MM.1S (cell line): ENCODE measurements at regions not wholly inside any gene's neighbourhood (a gene's known extent, or its start where the extent isn't known, plus 50 kb on each side); places are given as distances from the start of the nearest gene placed in this dataset.
A peak's percentile ranks its signal among the peaks of the same experiment; 100 is the strongest.

Source experiments
- DNase-seq: peaks from one replicate; pipeline ENCODE4 v3.0.0-alpha.2; 2015
- H2AFZ ChIP-seq: fragments of 300-600 bp; sonication (generic); 2 replicates; pipeline ENCODE4 v1.6.0; 2016; ENCODE audit warnings: antibody characterized with exemption, low read length
- H3F3A ChIP-seq: fragments of 300-600 bp; sonication (generic); 2 replicates; pipeline ENCODE4 v1.6.1; 2016; ENCODE audit warnings: mild to moderate bottlenecking, antibody characterized with exemption, low read length, moderate library complexity, mixed read lengths; ENCODE audit not compliant: insufficient read depth
- H3K27ac ChIP-seq: fragments of 300-600 bp; sonication (generic); 2 replicates; pipeline ENCODE4 v1.5.1; 2016; ENCODE audit warnings: mild to moderate bottlenecking, low read length
- H3K27me3 ChIP-seq: fragments of 300-600 bp; sonication (generic); replicated peaks from 2 replicates; pipeline ENCODE4 v1.6.0; 2016; ENCODE audit warnings: low read length; ENCODE audit not compliant: insufficient read depth
- H3K36me3 ChIP-seq: fragments of 300-600 bp; sonication (generic); replicated peaks from 2 replicates; pipeline ENCODE4 v1.6.1; 2016; ENCODE audit warnings: mild to moderate bottlenecking, low read length, mixed read lengths; ENCODE audit not compliant: insufficient read depth
- H3K4me1 ChIP-seq: fragments of 300-600 bp; sonication (generic); 2 replicates; pipeline ENCODE4 v1.6.1; 2016; ENCODE audit warnings: low read length, mixed read lengths
- H3K4me2 ChIP-seq: fragments of 300-600 bp; sonication (generic); 2 replicates; pipeline ENCODE4 v1.6.0; 2016; ENCODE audit warnings: low read depth, low read length
- H3K4me3 ChIP-seq: fragments of 300-600 bp; sonication (generic); 2 replicates; pipeline ENCODE4 v1.5.1; 2016; ENCODE audit warnings: low read length, mixed read lengths
- H3K79me2 ChIP-seq: fragments of 300-600 bp; sonication (generic); 2 replicates; pipeline ENCODE4 v1.6.1; 2016; ENCODE audit warnings: mixed run types, low read length, mixed read lengths
- H3K9ac ChIP-seq: fragments of 300-600 bp; sonication (generic); 2 replicates; pipeline ENCODE4 v1.6.1; 2016; ENCODE audit warnings: low read length, mixed read lengths
- H3K9me2 ChIP-seq: fragments of 300-600 bp; sonication (generic); replicated peaks from 2 replicates; pipeline ENCODE4 v1.6.1; 2016; ENCODE audit warnings: mild to moderate bottlenecking, low read length, mixed read lengths; ENCODE audit not compliant: insufficient read depth
- H3K9me3 ChIP-seq: fragments of 300-600 bp; sonication (generic); replicated peaks from 2 replicates; pipeline ENCODE4 v1.6.1; 2016; ENCODE audit warnings: mild to moderate bottlenecking, low read length, mixed read lengths; ENCODE audit not compliant: insufficient read depth
- H4K20me1 ChIP-seq: fragments of 300-600 bp; sonication (generic); 2 replicates; pipeline ENCODE4 v1.6.1; 2016; ENCODE audit warnings: mild to moderate bottlenecking, low read length, moderate library complexity, mixed read lengths; ENCODE audit not compliant: insufficient read depth
- EZH2 ChIP-seq: fragments of 300-600 bp; sonication (generic); optimal IDR thresholded peaks from 2 replicates; pipeline ENCODE3; 2017; ENCODE audit warnings: low read depth, mild to moderate bottlenecking, antibody characterized with exemption, low read length, mixed read lengths
- EZH2phosphoT487 ChIP-seq: fragments of 300-600 bp; sonication (generic); IDR thresholded peaks from 2 replicates; pipeline ENCODE4 v1.6.1; 2018; ENCODE audit warnings: antibody characterized with exemption, low read length
- TF ChIP-seq, protein P1 (sequence below): fragments of 300-600 bp; sonication (generic); IDR thresholded peaks from 2 replicates; pipeline ENCODE4 v1.5.1; 2016; ENCODE audit warnings: antibody characterized with exemption, low read length, mixed read lengths

DNA sequence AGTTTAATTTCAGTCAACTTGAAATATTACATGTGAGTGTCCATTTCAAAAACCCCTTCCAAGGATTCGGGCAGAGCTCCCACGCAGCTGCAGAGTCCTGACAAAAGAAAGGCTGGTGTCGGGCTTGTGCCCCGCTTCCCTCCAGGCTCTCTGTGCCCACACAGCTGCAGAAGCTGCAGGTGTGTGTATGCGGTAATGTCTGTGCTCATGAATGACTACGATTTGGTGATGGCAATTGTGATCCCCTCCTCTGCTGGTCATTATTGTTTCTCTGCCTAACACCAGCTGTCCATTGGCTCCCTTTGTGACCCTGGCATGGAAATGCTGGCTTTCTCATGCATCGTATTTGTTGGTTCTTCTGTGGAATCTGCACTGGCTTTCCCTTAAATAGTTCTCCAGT, 224.8 kb downstream of the NUP35 start:
- Histone ChIP-seq H3K4me3 (peak overlapping the region; percentile 28), H3K36me3 (no peaks in the 10 kb centered on the region), H2AFZ (peak overlapping the region; percentile 5; the same call in 1 of the 2 replicates), H3K9me2 (no peaks in the 10 kb centered on the region), H3K79me2 (no peaks in the 10 kb centered on the region), H3K9me3 (no peaks in the 10 kb centered on the region), H3F3A (peaks cover 3% of the 10 kb centered on the region; the same call in 1 of the 2 replicates), H3K27ac (peak overlapping the region; percentile 39; the same call in 1 of the 2 replicates), H3K4me1 (peaks cover 16% of the 10 kb centered on the region), H3K9ac (no peak overlapping the region; the same call in 1 of the 2 replicates), H3K4me2 (peak overlapping the region; percentile 55), H4K20me1 (no peaks in the 10 kb centered on the region), H3K27me3 (no peaks in the 10 kb centered on the region)
- TF ChIP-seq EZH2 (no peak), EZH2phosphoT487 (no peak)
- TF ChIP-seq, protein P1, sequence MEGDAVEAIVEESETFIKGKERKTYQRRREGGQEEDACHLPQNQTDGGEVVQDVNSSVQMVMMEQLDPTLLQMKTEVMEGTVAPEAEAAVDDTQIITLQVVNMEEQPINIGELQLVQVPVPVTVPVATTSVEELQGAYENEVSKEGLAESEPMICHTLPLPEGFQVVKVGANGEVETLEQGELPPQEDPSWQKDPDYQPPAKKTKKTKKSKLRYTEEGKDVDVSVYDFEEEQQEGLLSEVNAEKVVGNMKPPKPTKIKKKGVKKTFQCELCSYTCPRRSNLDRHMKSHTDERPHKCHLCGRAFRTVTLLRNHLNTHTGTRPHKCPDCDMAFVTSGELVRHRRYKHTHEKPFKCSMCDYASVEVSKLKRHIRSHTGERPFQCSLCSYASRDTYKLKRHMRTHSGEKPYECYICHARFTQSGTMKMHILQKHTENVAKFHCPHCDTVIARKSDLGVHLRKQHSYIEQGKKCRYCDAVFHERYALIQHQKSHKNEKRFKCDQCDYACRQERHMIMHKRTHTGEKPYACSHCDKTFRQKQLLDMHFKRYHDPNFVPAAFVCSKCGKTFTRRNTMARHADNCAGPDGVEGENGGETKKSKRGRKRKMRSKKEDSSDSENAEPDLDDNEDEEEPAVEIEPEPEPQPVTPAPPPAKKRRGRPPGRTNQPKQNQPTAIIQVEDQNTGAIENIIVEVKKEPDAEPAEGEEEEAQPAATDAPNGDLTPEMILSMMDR = no peak
- DNase-seq = peak; percentile 67

DNA sequence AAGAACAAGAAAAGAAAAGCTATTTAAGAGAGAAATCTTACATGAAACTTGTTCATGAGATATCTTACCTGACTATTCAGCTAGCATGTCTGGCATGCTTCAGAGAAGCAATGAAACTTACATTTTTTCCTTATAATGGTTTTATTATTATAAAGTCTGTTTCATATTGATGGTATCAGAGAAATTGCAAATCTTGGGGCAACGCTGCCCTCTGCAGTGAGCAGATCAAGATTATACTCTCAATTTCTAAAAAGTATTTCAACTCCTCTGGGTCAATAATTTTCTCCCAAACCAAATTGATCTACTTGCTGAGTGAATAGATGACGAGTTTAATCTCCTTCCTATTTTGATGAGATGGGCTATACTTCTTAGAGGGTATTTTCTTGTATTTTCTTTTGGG, 235.6 kb downstream of the NUP35 start:
- Histone ChIP-seq H3K9me3 (no peaks in the 10 kb centered on the region), H3K27me3 (no peaks in the 10 kb centered on the region), H3K36me3 (no peaks in the 10 kb centered on the region), H3K4me3 (no peak overlapping the region), H3K27ac (no peak overlapping the region), H2AFZ (no peak overlapping the region), H3K79me2 (no peaks in the 10 kb centered on the region), H3K4me1 (no peaks in the 10 kb centered on the region), H3K9ac (no peak overlapping the region), H3K9me2 (no peaks in the 10 kb centered on the region), H4K20me1 (no peaks in the 10 kb centered on the region), H3K4me2 (no peak overlapping the region), H3F3A (no peaks in the 10 kb centered on the region)
- TF ChIP-seq, protein P1 = peak; percentile 14
- no peak for TF ChIP-seq EZH2
- no peak for TF ChIP-seq EZH2phosphoT487
- peak; percentile 18 for DNase-seq

DNA sequence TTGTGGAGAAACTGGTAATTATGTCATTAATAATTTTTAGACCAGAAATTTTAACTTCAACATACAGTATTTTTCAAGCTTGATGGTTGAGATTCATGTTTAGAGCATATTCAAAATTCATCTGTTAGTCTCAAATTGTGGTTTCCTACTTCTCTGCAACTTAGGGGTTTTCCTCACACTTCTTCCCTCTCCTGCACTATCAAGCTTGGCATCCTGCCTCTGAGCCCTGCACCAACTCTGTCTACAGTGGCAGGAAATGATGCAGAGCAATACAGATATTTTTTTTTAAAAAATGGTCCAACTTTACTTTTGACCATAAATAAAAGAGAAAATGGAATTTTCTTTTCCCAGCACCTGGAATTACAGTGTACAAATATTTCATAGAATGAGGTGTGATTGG, 247.3 kb downstream of the NUP35 start:
- H3K4me3 ChIP-seq = no peak overlapping the region
- no peaks in the 10 kb centered on the region for H3K9me2 ChIP-seq
- no peak for TF ChIP-seq EZH2
- H2AFZ ChIP-seq = no peak overlapping the region
- no peaks in the 10 kb centered on the region for H3K27me3 ChIP-seq
- no peaks in the 10 kb centered on the region for H3K36me3 ChIP-seq
- H3K79me2 ChIP-seq = no peaks in the 10 kb centered on the region
- no peaks in the 10 kb centered on the region for H3K9me3 ChIP-seq
- H3K27ac ChIP-seq = no peak overlapping the region
- H3K4me1 ChIP-seq = no peaks in the 10 kb centered on the region
- no peak overlapping the region for H3K9ac ChIP-seq
- DNase-seq = no peak
- no peak overlapping the region for H3K4me2 ChIP-seq
- no peaks in the 10 kb centered on the region for H3F3A ChIP-seq
- H4K20me1 ChIP-seq = no peaks in the 10 kb centered on the region

DNA sequence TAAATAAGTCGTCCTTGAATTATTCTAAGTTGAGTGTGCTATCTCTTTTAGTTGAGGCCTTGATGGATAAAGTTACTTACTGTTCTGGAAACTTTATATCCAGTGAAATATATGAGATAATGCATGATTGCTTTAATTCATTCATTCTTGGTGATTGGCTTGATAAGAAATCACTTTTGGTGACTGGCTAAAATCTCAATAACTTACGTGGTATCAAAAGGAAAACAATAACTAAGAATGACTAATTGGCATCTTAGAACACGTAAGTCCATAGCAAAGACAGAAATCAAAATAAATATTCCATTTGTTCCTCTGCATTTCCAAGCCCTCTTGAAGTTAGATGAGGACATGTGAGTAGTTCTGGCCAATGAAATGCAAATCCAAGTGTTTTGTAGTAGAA, 251.6 kb downstream of the NUP35 start:
- H2AFZ ChIP-seq = no peak overlapping the region
- H3K27me3 ChIP-seq = no peaks in the 10 kb centered on the region
- TF ChIP-seq, protein P1 = no peak
- TF ChIP-seq EZH2 = no peak
- no peak for TF ChIP-seq EZH2phosphoT487
- H3K9ac ChIP-seq = no peak overlapping the region
- H4K20me1 ChIP-seq = no peaks in the 10 kb centered on the region
- no peaks in the 10 kb centered on the region for H3F3A ChIP-seq
- no peaks in the 10 kb centered on the region for H3K36me3 ChIP-seq
- no peak overlapping the region for H3K27ac ChIP-seq
- H3K4me2 ChIP-seq = no peak overlapping the region
- H3K79me2 ChIP-seq = no peaks in the 10 kb centered on the region
- no peak overlapping the region for H3K4me3 ChIP-seq
- no peaks in the 10 kb centered on the region for H3K9me3 ChIP-seq
- no peaks in the 10 kb centered on the region for H3K9me2 ChIP-seq
- no peak for DNase-seq
- H3K4me1 ChIP-seq = no peaks in the 10 kb centered on the region
